SK-MEL-5 (cell line): ENCODE measurements at regions not wholly inside any gene's neighbourhood (a gene's known extent, or its start where the extent isn't known, plus 50 kb on each side); places are given as distances from the start of the nearest gene placed in this dataset.

Experiments
- DNase-seq: peaks from one replicate; pipeline ENCODE4 v3.0.0-alpha.2; 2016; ENCODE audit warnings: low read depth, low spot score
- in situ Hi-C: cut with HindIII; loops from 2 replicates; pipeline ENCODE4 v1.10.0; 2016; ENCODE audit warnings: low sequenced_read_pairs, high pct_unique_total_duplicates, low pct_unique_long_range_greater_than_20kb

- in situ Hi-C loops = no loop called here
- DNase-seq = no peak
Observed at GRCh38 chr7:54880326-54880989, 121.4 kb upstream of the SEC61G start.

- in situ Hi-C loops = no loop called here
- DNase-seq = no peak
Observed at GRCh38 chr7:54881816-54882520, 123.0 kb upstream of the SEC61G start.

DNA sequence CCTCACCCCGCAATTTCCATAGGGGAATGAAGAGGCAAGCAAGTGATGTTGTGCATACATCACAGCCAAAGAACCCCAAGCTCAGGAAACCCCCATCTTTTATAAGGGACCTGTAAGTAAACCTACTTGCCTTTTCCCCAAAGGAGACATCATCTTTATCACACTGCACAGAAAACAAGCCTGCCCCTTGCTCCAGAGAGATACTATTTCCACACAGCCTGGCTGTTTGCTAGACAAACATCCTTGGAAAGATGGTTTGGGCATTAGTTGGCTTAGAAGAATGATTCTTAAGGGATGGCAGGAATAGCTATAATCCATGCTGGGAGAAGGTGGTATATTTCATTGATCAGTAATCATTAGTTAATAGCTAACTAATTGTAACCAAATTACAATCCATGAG, 123.7 kb upstream of the SEC61G start:
- DNase-seq = no peak
- in situ Hi-C loops = no loop called here

DNA sequence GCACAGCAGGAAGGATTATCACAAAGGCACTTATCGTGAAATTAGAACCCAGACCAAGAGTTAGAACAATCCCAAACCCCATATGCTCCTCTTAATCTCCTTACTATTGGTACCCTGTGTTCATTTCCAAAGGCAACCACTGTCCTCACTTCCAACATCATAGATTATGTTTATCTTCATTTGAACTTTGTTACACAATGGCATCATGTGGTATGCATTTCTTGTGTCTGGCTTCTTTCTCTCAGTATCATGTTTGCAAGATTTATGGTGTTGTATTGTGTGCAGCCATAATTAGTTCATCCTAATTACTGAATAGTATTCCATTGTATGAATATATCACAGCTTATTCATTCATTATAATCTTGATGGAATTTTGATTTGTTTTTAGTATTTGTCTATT, 124.6 kb upstream of the SEC61G start:
- DNase-seq = no peak
- in situ Hi-C loops = no loop called here

- in situ Hi-C loops = no loop called here
- DNase-seq = no peak
Observed at GRCh38 chr7:54885285-54885684, 126.3 kb upstream of the SEC61G start.

DNA sequence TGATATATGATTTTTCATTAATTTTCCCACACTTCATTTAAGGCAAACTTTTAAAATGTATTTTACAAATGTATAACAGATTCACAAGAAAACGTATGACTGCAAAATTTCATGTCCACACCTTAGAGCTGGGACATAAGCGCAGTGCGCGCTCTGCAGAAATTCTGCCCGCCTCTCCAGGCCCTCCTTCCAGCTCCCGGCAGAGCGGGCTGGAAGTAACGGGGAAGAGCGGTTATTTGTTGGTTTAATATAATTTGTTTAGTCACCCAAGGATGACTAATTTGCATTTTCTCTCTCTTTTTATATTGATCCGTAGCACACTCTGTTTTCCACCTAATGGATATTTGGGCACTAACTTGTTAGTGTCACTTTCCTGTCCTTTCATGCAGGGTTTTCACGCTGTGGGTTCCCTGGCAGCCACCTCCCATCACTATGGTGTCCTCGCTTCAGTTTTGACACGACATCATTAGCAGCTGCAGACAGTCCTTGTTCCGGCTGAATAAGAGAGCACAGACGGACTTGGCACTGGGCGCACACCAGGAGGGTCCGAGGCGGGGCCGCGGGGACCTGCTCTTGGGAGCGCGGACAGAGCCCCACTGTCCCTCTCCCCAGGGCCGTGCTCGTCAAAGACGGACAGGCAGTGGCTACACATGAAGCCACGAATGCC, 129.2 kb upstream of the SEC61G start:
- DNase-seq = no peak
- in situ Hi-C loops = no loop called here

- in situ Hi-C loops = no loop called here
- DNase-seq = no peak
Observed at GRCh38 chr7:54888734-54889082, 129.7 kb upstream of the SEC61G start.

DNA sequence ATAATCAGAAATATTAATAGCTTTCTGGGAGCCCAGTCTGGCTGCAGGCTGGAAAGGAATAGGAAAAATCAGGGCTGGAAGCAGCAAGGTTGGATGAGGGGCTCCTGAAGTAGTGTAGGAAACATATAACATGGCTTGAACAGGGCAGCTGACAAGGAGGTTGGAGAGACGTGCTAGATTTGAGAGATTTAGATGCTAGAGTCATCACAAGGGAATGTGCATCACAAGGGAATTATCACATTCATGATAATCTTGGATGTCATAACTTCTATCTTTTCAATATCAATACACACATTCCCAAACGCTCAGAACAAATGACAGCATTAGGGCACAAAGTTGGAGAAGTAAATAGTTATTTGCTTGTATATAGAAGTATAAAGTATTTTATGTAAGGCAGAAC, 120.9 kb upstream of the EGFR start:
- in situ Hi-C loops = no loop called here
- DNase-seq = no peak

DNA sequence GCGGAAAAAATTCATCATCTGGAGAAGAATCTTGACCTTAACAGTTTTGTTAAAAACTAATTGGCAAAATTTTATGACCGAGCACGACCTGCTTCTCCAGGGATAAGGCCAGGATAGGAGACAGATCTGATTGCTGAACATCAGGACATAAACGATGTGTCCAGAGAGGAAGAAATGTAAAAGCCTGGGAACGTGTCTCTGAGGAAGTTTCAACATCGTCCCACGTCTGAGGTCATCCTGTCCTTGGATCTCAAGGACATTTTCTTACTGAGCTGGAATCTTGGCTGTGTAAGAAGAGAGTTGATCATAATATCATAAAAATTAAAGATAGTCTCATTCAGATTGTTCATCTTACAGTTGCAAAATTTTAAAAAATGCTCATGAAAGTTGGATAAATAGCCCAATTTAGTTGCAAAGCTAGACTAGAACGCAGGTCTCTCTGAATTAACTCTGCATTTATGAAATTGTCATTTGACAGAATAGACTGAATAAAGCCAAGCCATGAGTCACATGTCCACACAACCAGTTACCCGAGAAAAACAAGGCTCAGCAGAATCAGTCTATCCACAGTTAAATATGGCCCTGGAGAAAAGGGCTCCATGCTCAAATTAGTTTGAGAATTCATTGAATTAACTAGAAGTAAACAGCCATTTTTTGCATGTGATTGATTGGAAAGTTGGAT, 120.0 kb upstream of the EGFR start:
- in situ Hi-C loops = no loop called here
- no peak for DNase-seq

- DNase-seq = no peak
- in situ Hi-C loops = no loop called here
Observed at GRCh38 chr7:54901840-54902239, 117.0 kb upstream of the EGFR start.

DNA sequence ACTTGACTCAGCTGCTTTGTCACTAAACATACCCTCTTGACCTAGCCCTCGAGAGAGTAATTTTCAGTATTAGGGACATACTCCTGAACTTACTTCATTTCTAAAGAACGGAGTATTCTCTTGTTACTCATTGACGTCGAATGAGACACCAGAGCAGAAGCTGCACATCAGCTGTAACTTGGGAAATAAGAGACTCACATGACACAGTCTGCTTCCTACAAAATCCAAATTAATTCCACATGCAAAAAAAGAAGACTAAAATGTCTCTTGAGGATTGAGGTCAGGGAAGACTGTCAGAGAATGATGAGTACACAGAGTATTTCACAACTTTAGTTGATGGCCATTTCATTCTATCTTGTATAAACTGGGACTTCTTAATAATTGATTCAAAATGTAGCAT, 114.7 kb upstream of the EGFR start:
- in situ Hi-C loops = no loop called here
- no peak for DNase-seq

GRCh38 chr7:54904986-54905385, 113.8 kb upstream of the EGFR start:
- DNase-seq = peak; percentile 16

GRCh38 chr7:54906963-54907362, 111.9 kb upstream of the EGFR start:
- no peak for DNase-seq
- in situ Hi-C loops = no loop called here

More at GRCh38 chr7:54904986-54905385, 113.8 kb upstream of the EGFR start:
- in situ Hi-C loops = no loop called here

GRCh38 chr7:54907981-54908380, 110.8 kb upstream of the EGFR start:
- in situ Hi-C loops = no loop called here
- no peak for DNase-seq

DNA sequence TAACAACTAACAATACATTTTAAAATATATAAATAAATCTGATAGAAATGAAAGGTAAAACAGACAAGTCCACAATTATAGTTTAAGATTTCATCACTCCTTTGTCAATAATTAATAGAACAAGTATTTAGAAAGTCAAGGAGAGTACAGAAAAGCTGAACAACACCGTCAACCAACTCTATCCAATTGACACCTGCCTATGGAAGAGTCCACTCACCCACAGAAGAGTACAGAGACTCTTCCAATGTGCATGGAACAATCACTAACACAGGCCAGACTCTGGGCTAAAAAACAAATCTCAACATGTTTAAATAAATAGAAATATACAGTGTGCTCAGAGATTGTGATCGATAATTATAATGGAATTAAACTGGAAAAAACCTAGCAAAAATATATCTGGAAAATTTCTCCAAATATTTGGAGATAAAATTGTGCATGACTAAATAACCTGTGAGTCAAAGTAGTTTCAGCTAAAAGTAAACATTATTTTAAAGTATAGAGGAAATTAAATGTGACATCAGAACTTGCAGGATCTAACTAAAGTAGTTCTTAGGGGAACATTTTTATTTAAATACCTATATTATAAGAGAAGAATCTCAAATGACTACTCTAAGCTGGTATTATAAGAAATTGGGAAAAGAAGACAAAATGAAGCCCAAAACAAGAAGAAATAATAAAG, 109.9 kb upstream of the EGFR start:
- in situ Hi-C loops = no loop called here
- no peak for DNase-seq

DNA sequence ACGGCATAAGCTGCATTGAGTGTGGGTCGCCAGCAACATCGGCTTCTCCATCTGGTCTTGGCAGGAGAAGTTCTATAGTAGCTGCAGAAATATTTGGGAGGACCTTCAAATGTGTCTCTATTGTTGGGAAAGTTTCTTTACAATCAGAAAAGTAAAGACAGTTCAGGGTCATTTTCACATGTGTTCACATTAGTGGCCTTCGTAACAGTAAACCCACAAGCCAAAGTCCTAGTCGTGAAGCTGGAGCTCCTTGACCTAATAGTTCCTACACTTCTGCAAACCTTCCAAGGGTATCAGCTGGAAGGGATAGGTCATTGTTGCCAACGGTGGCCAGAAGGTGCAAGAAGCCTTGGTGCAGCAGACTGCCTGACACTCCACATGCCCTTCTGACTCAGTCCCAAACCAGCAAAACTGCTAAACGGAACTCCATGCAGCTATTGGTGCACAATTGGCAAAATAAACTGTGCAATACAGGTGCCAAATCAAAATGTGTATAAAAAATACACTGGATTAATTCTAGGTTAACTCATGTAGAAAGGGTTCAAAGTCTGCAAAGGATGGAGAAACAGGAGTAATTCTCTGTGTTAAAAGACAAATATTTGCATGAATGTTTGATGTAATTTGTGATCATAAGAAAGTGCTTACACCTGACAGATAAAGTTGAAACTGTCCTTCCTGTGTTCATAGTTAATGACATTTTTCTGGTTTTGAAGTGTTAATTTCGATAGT, 102.8 kb upstream of the EGFR start:
- no peak for DNase-seq
- in situ Hi-C loops = no loop called here

DNA sequence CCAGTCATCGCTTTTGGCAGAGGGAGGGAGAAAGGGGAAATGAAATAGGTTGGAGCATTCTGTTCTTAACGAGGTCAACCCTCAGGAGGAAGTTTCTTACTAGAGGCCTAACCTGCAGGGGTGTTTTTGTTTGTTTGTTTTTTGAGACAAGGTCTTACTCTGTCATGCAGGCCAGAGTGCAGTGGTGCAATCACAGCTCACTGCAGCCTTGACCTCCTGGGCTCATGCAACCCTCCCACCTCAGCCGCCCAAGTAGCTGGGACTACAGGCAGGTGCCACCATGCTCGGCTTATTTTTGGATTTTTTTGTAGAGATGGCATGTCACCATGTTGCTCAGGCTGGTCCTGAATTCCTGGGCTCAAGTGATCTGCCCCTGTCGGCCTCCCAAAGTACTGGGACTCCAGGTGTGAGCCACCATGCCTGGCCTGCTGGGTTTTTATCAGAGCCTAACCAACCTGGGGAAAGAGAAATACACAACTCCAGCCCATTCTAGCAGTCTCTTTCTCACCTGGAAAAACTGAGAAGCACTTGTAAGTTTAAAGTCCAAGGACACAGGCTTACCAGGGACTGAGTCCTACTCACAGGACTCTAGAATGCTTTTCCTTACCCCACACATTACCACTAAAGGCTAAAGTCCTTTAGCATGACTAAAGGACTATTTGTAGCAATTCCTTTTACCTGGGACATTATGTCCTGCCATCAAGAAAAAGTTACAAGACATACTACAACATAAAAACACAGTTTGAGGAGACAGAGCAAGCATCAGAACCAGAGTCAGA, 101.0 kb upstream of the EGFR start:
- in situ Hi-C loops = no loop called here
- DNase-seq = no peak
